ENCODE measurements at regions not wholly inside any gene's neighbourhood (a gene's known extent, or its start where the extent isn't known, plus 50 kb on each side); places are given as distances from the start of the nearest gene placed in this dataset.

DNA sequence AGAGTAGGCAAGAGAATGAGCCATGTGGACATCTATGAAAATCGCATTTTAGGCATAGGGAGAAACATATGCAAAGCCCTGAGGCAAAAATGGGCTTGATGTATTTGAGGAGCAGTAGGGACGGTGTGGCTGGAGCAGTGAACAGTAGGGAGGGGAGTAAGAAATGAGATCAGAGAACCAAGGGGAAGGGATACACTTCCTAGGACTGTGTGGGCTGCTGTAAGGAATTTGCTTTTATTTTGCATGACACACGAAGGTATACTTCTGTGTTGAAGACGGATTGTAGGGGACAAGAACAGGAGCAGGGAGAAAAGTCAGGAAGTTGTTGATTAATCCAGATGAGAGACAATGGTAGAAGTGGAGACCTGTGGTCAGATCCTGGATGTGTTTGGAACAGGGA is 572.1 kb downstream of the JRKL start:
- TF ChIP-seq MYC (IDR thresholded peaks at IDR 0.05; ENCODE audit: low read depth, low read length) (no peak), POLR2A (IDR thresholded peaks at IDR 0.05; ENCODE audit: low read depth, low read length) (no peak), GATA2 (IDR thresholded peaks at IDR 0.05; ENCODE audit: insufficient read depth, insufficient read length, low read depth, low read length) (no peak), POLR2AphosphoS5 (IDR thresholded peaks at IDR 0.05; ENCODE audit: insufficient read depth, low read depth, low read length) (no peak), MAX (IDR thresholded peaks at IDR 0.05; ENCODE audit: insufficient read depth, insufficient read length) (no peak)
- TF ChIP-seq, protein P1, sequence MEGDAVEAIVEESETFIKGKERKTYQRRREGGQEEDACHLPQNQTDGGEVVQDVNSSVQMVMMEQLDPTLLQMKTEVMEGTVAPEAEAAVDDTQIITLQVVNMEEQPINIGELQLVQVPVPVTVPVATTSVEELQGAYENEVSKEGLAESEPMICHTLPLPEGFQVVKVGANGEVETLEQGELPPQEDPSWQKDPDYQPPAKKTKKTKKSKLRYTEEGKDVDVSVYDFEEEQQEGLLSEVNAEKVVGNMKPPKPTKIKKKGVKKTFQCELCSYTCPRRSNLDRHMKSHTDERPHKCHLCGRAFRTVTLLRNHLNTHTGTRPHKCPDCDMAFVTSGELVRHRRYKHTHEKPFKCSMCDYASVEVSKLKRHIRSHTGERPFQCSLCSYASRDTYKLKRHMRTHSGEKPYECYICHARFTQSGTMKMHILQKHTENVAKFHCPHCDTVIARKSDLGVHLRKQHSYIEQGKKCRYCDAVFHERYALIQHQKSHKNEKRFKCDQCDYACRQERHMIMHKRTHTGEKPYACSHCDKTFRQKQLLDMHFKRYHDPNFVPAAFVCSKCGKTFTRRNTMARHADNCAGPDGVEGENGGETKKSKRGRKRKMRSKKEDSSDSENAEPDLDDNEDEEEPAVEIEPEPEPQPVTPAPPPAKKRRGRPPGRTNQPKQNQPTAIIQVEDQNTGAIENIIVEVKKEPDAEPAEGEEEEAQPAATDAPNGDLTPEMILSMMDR (IDR thresholded peaks at IDR 0.05; ENCODE audit: extremely low read depth in 1 of 2, insufficient read depth in 1 of 2, low read depth in 1 of 2, low read length in 2 of 2): no peak

Measured in endothelial cell of umbilical vein (primary cell).